Neural progenitor cell (in vitro differentiated cells): ENCODE measurements at regions not wholly inside any gene's neighbourhood (a gene's known extent, or its start where the extent isn't known, plus 50 kb on each side); places are given as distances from the start of the nearest gene placed in this dataset.

Source experiments
- EZH2 ChIP-seq: fragments of 200-600 bp; sonication (generic); IDR thresholded peaks from 2 replicates; pipeline ENCODE4 v1.6.1; 2017; ENCODE audit warnings: antibody characterized with exemption, mild to moderate bottlenecking, moderate library complexity
- EZH2phosphoT487 ChIP-seq: fragments of 200-600 bp; sonication (generic); IDR thresholded peaks from 2 replicates; pipeline ENCODE4 v1.6.1; 2017; ENCODE audit warnings: antibody characterized with exemption
- TF ChIP-seq, protein P1 (sequence below): fragments of 200-600 bp; sonication (generic); IDR thresholded peaks from 2 replicates; pipeline ENCODE4 v1.5.1; 2017; ENCODE audit warnings: antibody characterized with exemption, mild to moderate bottlenecking

DNA sequence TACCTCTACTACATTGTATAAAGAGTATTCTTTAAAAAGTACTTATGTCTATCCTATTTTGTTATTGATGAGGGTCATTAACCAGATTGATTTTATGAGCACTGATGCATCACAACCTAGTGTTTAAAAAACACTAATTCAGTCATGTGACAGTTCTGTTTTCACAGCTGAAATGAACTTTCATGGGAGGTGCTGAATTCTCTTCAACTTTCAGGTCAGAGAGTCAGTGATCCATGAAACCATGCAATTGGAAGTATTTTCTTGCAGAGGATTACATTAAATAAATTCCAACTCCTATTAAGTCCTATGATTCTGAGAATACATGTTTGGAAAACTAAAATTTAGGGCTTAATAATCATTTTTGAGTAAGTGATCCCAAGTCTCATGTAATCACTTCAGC lies 889.4 kb downstream of the KCNA4 start:
- TF ChIP-seq, protein P1, sequence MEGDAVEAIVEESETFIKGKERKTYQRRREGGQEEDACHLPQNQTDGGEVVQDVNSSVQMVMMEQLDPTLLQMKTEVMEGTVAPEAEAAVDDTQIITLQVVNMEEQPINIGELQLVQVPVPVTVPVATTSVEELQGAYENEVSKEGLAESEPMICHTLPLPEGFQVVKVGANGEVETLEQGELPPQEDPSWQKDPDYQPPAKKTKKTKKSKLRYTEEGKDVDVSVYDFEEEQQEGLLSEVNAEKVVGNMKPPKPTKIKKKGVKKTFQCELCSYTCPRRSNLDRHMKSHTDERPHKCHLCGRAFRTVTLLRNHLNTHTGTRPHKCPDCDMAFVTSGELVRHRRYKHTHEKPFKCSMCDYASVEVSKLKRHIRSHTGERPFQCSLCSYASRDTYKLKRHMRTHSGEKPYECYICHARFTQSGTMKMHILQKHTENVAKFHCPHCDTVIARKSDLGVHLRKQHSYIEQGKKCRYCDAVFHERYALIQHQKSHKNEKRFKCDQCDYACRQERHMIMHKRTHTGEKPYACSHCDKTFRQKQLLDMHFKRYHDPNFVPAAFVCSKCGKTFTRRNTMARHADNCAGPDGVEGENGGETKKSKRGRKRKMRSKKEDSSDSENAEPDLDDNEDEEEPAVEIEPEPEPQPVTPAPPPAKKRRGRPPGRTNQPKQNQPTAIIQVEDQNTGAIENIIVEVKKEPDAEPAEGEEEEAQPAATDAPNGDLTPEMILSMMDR = no peak
- no peak for TF ChIP-seq EZH2
- no peak for TF ChIP-seq EZH2phosphoT487
